ENCODE measurements at regions not wholly inside any gene's neighbourhood (a gene's known extent, or its start where the extent isn't known, plus 50 kb on each side); places are given as distances from the start of the nearest gene placed in this dataset.
"Not testable (repeated sequence)": the region's sequence is repeated elsewhere in the genome, so short reads cannot be mapped to it uniquely, and the experiment has no call there.

- TF ChIP-seq CTCF, POLR2A (IDR thresholded peaks at IDR 0.05): not testable (repeated sequence)
These were observed 357.6 kb downstream of the BCL2L11 start for GRCh38 chr2:111478335-111478734.

Measured in esophagus squamous epithelium (tissue), 4 donors.